GM13977 (cell line): ENCODE measurements at regions not wholly inside any gene's neighbourhood (a gene's known extent, or its start where the extent isn't known, plus 50 kb on each side); places are given as distances from the start of the nearest gene placed in this dataset.

Experiments used
- DNase-seq: peaks from one replicate; pipeline ENCODE4 v3.0.0; 2012; ENCODE audit warnings: low spot score
- CTCF ChIP-seq: IDR thresholded peaks from 2 replicates; pipeline ENCODE4 v1.5.1; 2012; ENCODE audit warnings: mild to moderate bottlenecking, control low read depth; ENCODE audit not compliant: insufficient read depth; ENCODE audit errors: extremely low read depth, missing control alignments
- in situ Hi-C: fragments of 300-500 bp; cut with MboI; formaldehyde crosslinking; loops from one replicate; pipeline ENCODE4 v1.12.0; 2022; ENCODE audit warnings: low sequenced_read_pairs, low pct_unique_long_range_greater_than_20kb, mixed read lengths, inconsistent platforms; ENCODE audit not compliant: unreplicated experiment

- no peak for DNase-seq
- TF ChIP-seq CTCF, result no peak
- in situ Hi-C loops, result no loop called here
Measured at GRCh38 chr9:86503942-86504341, 149.7 kb upstream of the TUT7 start.

- in situ Hi-C loops, result no loop called here
- TF ChIP-seq CTCF, result no peak
- no peak for DNase-seq
Measured at GRCh38 chr9:86503314-86503713, 149.1 kb upstream of the TUT7 start.

- in situ Hi-C loops, result no loop called here
- TF ChIP-seq CTCF, result no peak
- DNase-seq, result no peak
Measured at GRCh38 chr9:86500667-86501435, 146.6 kb upstream of the TUT7 start.

- in situ Hi-C loops, result no loop called here
- no peak for TF ChIP-seq CTCF
Measured at GRCh38 chr9:86500031-86500430, 145.8 kb upstream of the TUT7 start.

GRCh38 chr9:86494644-86495111, 140.5 kb upstream of the TUT7 start:
- TF ChIP-seq CTCF, result no peak
- no peak for DNase-seq
- in situ Hi-C loops, result no loop called here

More at GRCh38 chr9:86500031-86500430, 145.8 kb upstream of the TUT7 start:
- DNase-seq, result no peak

GRCh38 chr9:86491468-86492266, 137.5 kb upstream of the TUT7 start:
- in situ Hi-C loops, result no loop called here
- no peak for TF ChIP-seq CTCF
- DNase-seq, result no peak
